K562 (cell line): ENCODE measurements at regions not wholly inside any gene's neighbourhood (a gene's known extent, or its start where the extent isn't known, plus 50 kb on each side); places are given as distances from the start of the nearest gene placed in this dataset.

Experiments used
- ATAC-seq: fragments of 200-7000 bp; cut with Tn5 transposase; 3 replicates; pipeline ENCODE4 v1.9.1; 2020; ENCODE audit warnings: moderate library complexity
- BruUV-seq: library from RNA; stranded (reverse); fragments of 400-500 nt; replicated peaks from 2 replicates; lab custom pipeline; 2021; lab: Mats Ljungman, UMichigan
- CTCF ChIA-PET: fragments of 300-600 bp; formaldehyde crosslinking; extraction: SDS; loops from one replicate; lab custom pipeline; 2021; ENCODE audit warnings: low intra/inter-chr PET ratio; lab: Yijun Ruan, JAX
- POLR2A ChIA-PET: fragments of 300-600, 350-650 bp; sonication (Branson Sonifier 250); formaldehyde crosslinking; extraction: SDS; loops from one replicate; lab custom pipeline; 2021; ENCODE audit warnings: antibody characterized with exemption, inconsistent platforms; lab: Yijun Ruan, JAX
- DNase-seq, 4 experiments: peaks; one replicate each; pipeline versions ENCODE4 v3.0.0 to v3.0.0-alpha.2; 2011 to 2018; ENCODE audit warnings: low spot score in 3 of 4, mixed read lengths in 3 of 4; ENCODE audit errors: extremely low read depth in 1 of 4
- FAIRE-seq: peaks from 2 replicates; lab custom pipeline; 2011; peaks lifted over from hg19 to GRCh38; lab: Jason Lieb, UNC
- H2AFZ ChIP-seq: 2 replicates; pipeline ENCODE4 v1.6.0; 2011; ENCODE audit warnings: low read depth, low read length, control low read depth, inconsistent platforms
- H3K27ac ChIP-seq: fragments of 200-600 bp; 3 replicates; pipeline ENCODE4 v1.8.0; 2011; ENCODE audit warnings: low read depth, mild to moderate bottlenecking, control low read depth, inconsistent platforms, low read length, moderate library complexity, mixed read lengths; ENCODE audit errors: extremely low read depth
- H3K27me3 ChIP-seq, 2 experiments: fragments of 300-600 bp in 1 of 2; 2 replicates in 1 of 2; 3 replicates in 1 of 2; pipeline versions ENCODE4 v1.6.0 to v1.8.0; 2011; ENCODE audit warnings: inconsistent platforms in 2 of 2, low read length in 2 of 2, mild to moderate bottlenecking in 1 of 2, mixed read lengths in 1 of 2, moderate library complexity in 1 of 2; ENCODE audit not compliant: control insufficient read depth in 2 of 2, insufficient read depth in 2 of 2
- H3K36me3 ChIP-seq: fragments of 300-600 bp; 3 replicates; pipeline ENCODE4 v1.8.0; 2011; ENCODE audit warnings: mild to moderate bottlenecking, low read length, inconsistent platforms; ENCODE audit not compliant: control insufficient read depth, insufficient read depth
- H3K4me1 ChIP-seq, 2 experiments: fragments of 200-600 bp in 1 of 2; replicated peaks in 1 of 2; 2 replicates in 1 of 2; 3 replicates in 1 of 2; pipeline versions ENCODE4 v1.5.1 to v1.8.0; 2011; ENCODE audit warnings: inconsistent platforms in 2 of 2, low read length in 2 of 2, mild to moderate bottlenecking in 1 of 2, mixed read lengths in 1 of 2, moderate library complexity in 1 of 2; ENCODE audit not compliant: control insufficient read depth in 2 of 2, insufficient read depth in 2 of 2
- H3K4me2 ChIP-seq: 2 replicates; pipeline ENCODE4 v1.6.1; 2011; ENCODE audit warnings: low read length, control low read depth, inconsistent platforms, mixed read lengths; ENCODE audit not compliant: insufficient read depth
- H3K4me3 ChIP-seq: fragments of 200-600 bp; sonication (generic), shearing (Covaris generic); 2 replicates; pipeline ENCODE4 v1.5.1; 2016; ENCODE audit warnings: control low read depth, inconsistent platforms
- H3K79me2 ChIP-seq: fragments of 200-600 bp; 3 replicates; pipeline ENCODE4 v1.8.0; 2011; ENCODE audit warnings: low read length, inconsistent platforms; ENCODE audit not compliant: control insufficient read depth, insufficient read depth
- H3K9ac ChIP-seq, 2 experiments: 2 replicates each; pipeline versions ENCODE4 v1.6.0 to v1.6.1; 2011; ENCODE audit warnings: low read depth in 2 of 2, low read length in 2 of 2, control low read depth in 1 of 2, inconsistent platforms in 1 of 2, mild to moderate bottlenecking in 1 of 2, mixed read lengths in 1 of 2; ENCODE audit not compliant: insufficient read depth in 1 of 2
- H3K9me1 ChIP-seq: one replicate; pipeline ENCODE4 v1.6.0; 2011; ENCODE audit warnings: inconsistent platforms, mild to moderate bottlenecking, low read length, moderate library complexity; ENCODE audit not compliant: control insufficient read depth, insufficient read depth
- H3K9me3 ChIP-seq: replicated peaks from 2 replicates; pipeline ENCODE4 v1.5.1; 2011; ENCODE audit warnings: low read depth, low read length, inconsistent platforms; ENCODE audit not compliant: control insufficient read depth, insufficient read depth
- H4K20me1 ChIP-seq: replicated peaks from 2 replicates; pipeline ENCODE4 v1.6.1; 2011; ENCODE audit warnings: low read length, inconsistent platforms, mixed read lengths; ENCODE audit not compliant: control insufficient read depth, insufficient read depth
- CBFB ChIP-seq: sonication (generic); formaldehyde crosslinking; IDR thresholded peaks from 2 replicates; pipeline ENCODE4 v1.4.0; 2020; ENCODE audit warnings: mild to moderate bottlenecking, missing genetic modification reagents
- CREB5 ChIP-seq: fragments of 250-450 bp; sonication (Bioruptor Pico); IDR thresholded peaks from 2 replicates; pipeline ENCODE4 v1.5.0; 2020; ENCODE audit warnings: mild to moderate bottlenecking
- DLX4 ChIP-seq: fragments of 250-450 bp; sonication (Bioruptor Pico); IDR thresholded peaks from 2 replicates; pipeline ENCODE4 v1.6.1; 2021; ENCODE audit warnings: mild to moderate bottlenecking
- E2F5 ChIP-seq: sonication (generic); formaldehyde crosslinking; IDR thresholded peaks from 2 replicates; pipeline ENCODE4 v1.8.0; 2022; ENCODE audit warnings: mild to moderate bottlenecking, missing genetic modification reagents
- HMGXB4 ChIP-seq: sonication (generic); formaldehyde crosslinking; IDR thresholded peaks from 2 replicates; pipeline ENCODE4 v1.8.1; 2023; ENCODE audit warnings: mild to moderate bottlenecking, missing genetic modification reagents
- MTA2 ChIP-seq: fragments of 450-650 bp; IDR thresholded peaks from 2 replicates; pipeline ENCODE4 v1.6.1; 2016; ENCODE audit warnings: low read depth
- NBN ChIP-seq: fragments of 450-650 bp; IDR thresholded peaks from 2 replicates; pipeline ENCODE4 v1.6.1; 2016; ENCODE audit warnings: low read depth, mild to moderate bottlenecking
- NFRKB ChIP-seq: fragments of 450-650 bp; IDR thresholded peaks from 2 replicates; pipeline ENCODE4 v1.6.1; 2016; ENCODE audit warnings: low read depth
- NR4A1 ChIP-seq, 2 experiments: fragments of 250-450 bp in 1 of 2; fragments of 450-650 bp in 1 of 2; sonication (Bioruptor Pico) in 1 of 2; IDR thresholded peaks; 2 replicates each; pipeline versions ENCODE4 v1.4.0 to v1.6.1; 2016 to 2020; ENCODE audit warnings: mild to moderate bottlenecking in 2 of 2, missing compliant biosample characterization in 1 of 2, missing genetic modification characterization in 1 of 2, moderate library complexity in 1 of 2
- PHB2 ChIP-seq: fragments of 450-650 bp; IDR thresholded peaks from 2 replicates; pipeline ENCODE4 v1.6.1; 2017; ENCODE audit warnings: low read depth
- TBP ChIP-seq: optimal IDR thresholded peaks from 2 replicates; pipeline ENCODE3; 2011; ENCODE audit warnings: low read depth, low read length, improper control_type of control experiment
- ZBTB26 ChIP-seq: fragments of 450-650 bp; formaldehyde crosslinking; IDR thresholded peaks from 2 replicates; pipeline ENCODE4 v1.4.0; 2022; ENCODE audit warnings: missing genetic modification characterization
- ZEB2 ChIP-seq: fragments of 450-650 bp; IDR thresholded peaks from 2 replicates; pipeline ENCODE4 v1.6.1; 2016
- ZNF512 ChIP-seq: IDR thresholded peaks from 2 replicates; pipeline ENCODE4 v1.6.1; 2016; ENCODE audit warnings: missing genetic modification characterization, missing compliant biosample characterization
- ZNF830 ChIP-seq: fragments of 250-450 bp; sonication (Bioruptor Pico); IDR thresholded peaks from 2 replicates; pipeline ENCODE4 v1.5.0; 2021; ENCODE audit warnings: mild to moderate bottlenecking
- in situ Hi-C: fragments of 300-500 bp; cut with MboI; formaldehyde crosslinking; loops from 4 replicates; pipeline ENCODE4 v1.15.0; 2018; ENCODE audit warnings: inconsistent platforms, mixed read lengths
- intact Hi-C: fragments of 100-400 bp; cut with micrococcal nuclease; formaldehyde crosslinking; loops from 2 replicates; pipeline ENCODE4 v1.14.2; 2022

- CTCF ChIA-PET: interaction anchor here (0.5 kb wide), 1 partner anchor 72 kb away, joined by 4 read pairs; no protein-coding TSS in a partner anchor
- no peak for FAIRE-seq
- no TSS peak for BruUV-seq
Observed at GRCh38 chr14:55518391-55518790, 61.6 kb upstream of the KTN1 start.

More at GRCh38 chr14:55518391-55518790, 61.6 kb upstream of the KTN1 start:
- in situ Hi-C loops: no loop called here
- TF ChIP-seq NBN: no peak
- TF ChIP-seq CBFB (CRISPR knock-in tag): no peak
- no peak for TF ChIP-seq NR4A1 (CRISPR knock-in tag; IDR thresholded peaks at IDR 0.05)
- TF ChIP-seq NR4A1 (tag; IDR thresholded peaks at IDR 0.05): no peak
- TF ChIP-seq ZBTB26 (CRISPR knock-in tag): no peak
- no peak for TF ChIP-seq NFRKB
- no peak for TF ChIP-seq ZEB2
- TF ChIP-seq TBP: no peak
- no peak for TF ChIP-seq PHB2
- TF ChIP-seq CREB5 (CRISPR knock-in tag): no peak
- no peak for TF ChIP-seq E2F5 (CRISPR knock-in tag)
- no peak for TF ChIP-seq HMGXB4 (CRISPR knock-in tag)
- TF ChIP-seq MTA2: no peak
- no peak for TF ChIP-seq ZNF830 (CRISPR knock-in tag)
- no peak for TF ChIP-seq DLX4 (CRISPR knock-in tag)
- no peak for TF ChIP-seq ZNF512 (tag)
- TF ChIP-seq, all 486 proteins: peak for 0
- H2AFZ ChIP-seq: no peak overlapping the region
- no peak for DNase-seq
- H3K27ac ChIP-seq: no peak overlapping the region
- ATAC-seq: no peak
- no peaks in the 10 kb centered on the region for H4K20me1 ChIP-seq
- no peak overlapping the region for H3K4me2 ChIP-seq
- H3K4me1 ChIP-seq: no peaks in the 10 kb centered on the region; a peak in 1 of 5 replicates
- no peak overlapping the region for H3K4me3 ChIP-seq
- no peak overlapping the region for H3K9ac ChIP-seq
- no peaks in the 10 kb centered on the region for H3K9me1 ChIP-seq
- intact Hi-C loops: no loop called here
- H3K36me3 ChIP-seq: no peaks in the 10 kb centered on the region
- no peaks in the 10 kb centered on the region for H3K9me3 ChIP-seq
- no peaks in the 10 kb centered on the region for H3K79me2 ChIP-seq
- no peaks in the 10 kb centered on the region for H3K27me3 ChIP-seq
- POLR2A ChIA-PET: no interaction called here
